Neural cell (in vitro differentiated cells): ENCODE measurements at regions not wholly inside any gene's neighbourhood (a gene's known extent, or its start where the extent isn't known, plus 50 kb on each side); places are given as distances from the start of the nearest gene placed in this dataset.

Experiments used
- EP300 ChIP-seq: fragments of 450-650 bp; conservative IDR thresholded peaks from 2 replicates; pipeline ENCODE4 v1.6.1; 2014; ENCODE audit warnings: antibody characterized with exemption, mild to moderate bottlenecking, moderate library complexity; ENCODE audit not compliant: poor library complexity, severe bottlenecking
- EZH2 ChIP-seq: fragments of 200-600, 300-800 bp; shearing (Covaris generic), sonication (generic); IDR thresholded peaks from 2 replicates; pipeline ENCODE4 v1.6.1; 2014; ENCODE audit warnings: antibody characterized with exemption, low read length, borderline replicate concordance, mild to moderate bottlenecking; ENCODE audit not compliant: insufficient read depth, poor library complexity, severe bottlenecking
- MXI1 ChIP-seq: fragments of 450-650 bp; conservative IDR thresholded peaks from 2 replicates; pipeline ENCODE4 v1.6.1; 2014; ENCODE audit warnings: antibody characterized with exemption, mild to moderate bottlenecking; ENCODE audit not compliant: poor library complexity, severe bottlenecking
- POLR2AphosphoS5 ChIP-seq: IDR thresholded peaks from 2 replicates; pipeline ENCODE4 v1.6.1; 2012
- RAD21 ChIP-seq: fragments of 450-650 bp; conservative IDR thresholded peaks from 2 replicates; pipeline ENCODE4 v1.6.1; 2014; ENCODE audit warnings: antibody characterized with exemption, mild to moderate bottlenecking, moderate library complexity
- SMC3 ChIP-seq: fragments of 450-650 bp; conservative IDR thresholded peaks from 2 replicates; pipeline ENCODE4 v1.6.1; 2014; ENCODE audit warnings: antibody characterized with exemption, mild to moderate bottlenecking, moderate library complexity; ENCODE audit not compliant: poor library complexity
- TF ChIP-seq, protein P1 (sequence below): fragments of 450-650 bp; IDR thresholded peaks from 2 replicates; pipeline ENCODE4 v1.5.1; 2014; ENCODE audit warnings: antibody characterized with exemption, mild to moderate bottlenecking, moderate library complexity; ENCODE audit not compliant: poor library complexity, severe bottlenecking
- TF ChIP-seq, protein P2 (sequence below): IDR thresholded peaks from 2 replicates; pipeline ENCODE4 v1.6.1; 2012; ENCODE audit warnings: borderline replicate concordance

DNA sequence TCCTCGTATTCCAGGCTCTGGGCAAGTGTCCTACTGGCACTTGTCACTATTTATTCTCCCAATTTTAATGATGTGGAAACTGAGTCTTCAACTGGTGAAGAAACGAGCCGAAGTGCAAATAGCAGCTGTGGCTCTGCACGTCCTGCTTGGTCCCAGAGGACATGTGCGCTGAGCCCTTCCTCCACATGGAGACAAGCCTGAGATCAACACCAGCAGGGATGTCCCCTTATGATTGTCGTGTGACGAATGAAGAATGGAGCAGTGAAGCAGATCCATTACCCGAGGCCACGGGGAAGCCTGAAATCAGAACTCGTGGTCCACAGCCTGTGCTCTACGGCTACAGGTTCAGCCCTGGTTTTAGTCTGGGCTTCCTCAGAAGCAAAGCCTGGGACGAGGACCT lies 61.0 kb downstream of the FOXL1 start:
- TF ChIP-seq, protein P1, sequence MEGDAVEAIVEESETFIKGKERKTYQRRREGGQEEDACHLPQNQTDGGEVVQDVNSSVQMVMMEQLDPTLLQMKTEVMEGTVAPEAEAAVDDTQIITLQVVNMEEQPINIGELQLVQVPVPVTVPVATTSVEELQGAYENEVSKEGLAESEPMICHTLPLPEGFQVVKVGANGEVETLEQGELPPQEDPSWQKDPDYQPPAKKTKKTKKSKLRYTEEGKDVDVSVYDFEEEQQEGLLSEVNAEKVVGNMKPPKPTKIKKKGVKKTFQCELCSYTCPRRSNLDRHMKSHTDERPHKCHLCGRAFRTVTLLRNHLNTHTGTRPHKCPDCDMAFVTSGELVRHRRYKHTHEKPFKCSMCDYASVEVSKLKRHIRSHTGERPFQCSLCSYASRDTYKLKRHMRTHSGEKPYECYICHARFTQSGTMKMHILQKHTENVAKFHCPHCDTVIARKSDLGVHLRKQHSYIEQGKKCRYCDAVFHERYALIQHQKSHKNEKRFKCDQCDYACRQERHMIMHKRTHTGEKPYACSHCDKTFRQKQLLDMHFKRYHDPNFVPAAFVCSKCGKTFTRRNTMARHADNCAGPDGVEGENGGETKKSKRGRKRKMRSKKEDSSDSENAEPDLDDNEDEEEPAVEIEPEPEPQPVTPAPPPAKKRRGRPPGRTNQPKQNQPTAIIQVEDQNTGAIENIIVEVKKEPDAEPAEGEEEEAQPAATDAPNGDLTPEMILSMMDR: no peak
- no peak for TF ChIP-seq MXI1
- no peak for TF ChIP-seq POLR2AphosphoS5
- TF ChIP-seq EZH2: no peak
- no peak for TF ChIP-seq EP300
- no peak for TF ChIP-seq SMC3
- TF ChIP-seq, protein P2, sequence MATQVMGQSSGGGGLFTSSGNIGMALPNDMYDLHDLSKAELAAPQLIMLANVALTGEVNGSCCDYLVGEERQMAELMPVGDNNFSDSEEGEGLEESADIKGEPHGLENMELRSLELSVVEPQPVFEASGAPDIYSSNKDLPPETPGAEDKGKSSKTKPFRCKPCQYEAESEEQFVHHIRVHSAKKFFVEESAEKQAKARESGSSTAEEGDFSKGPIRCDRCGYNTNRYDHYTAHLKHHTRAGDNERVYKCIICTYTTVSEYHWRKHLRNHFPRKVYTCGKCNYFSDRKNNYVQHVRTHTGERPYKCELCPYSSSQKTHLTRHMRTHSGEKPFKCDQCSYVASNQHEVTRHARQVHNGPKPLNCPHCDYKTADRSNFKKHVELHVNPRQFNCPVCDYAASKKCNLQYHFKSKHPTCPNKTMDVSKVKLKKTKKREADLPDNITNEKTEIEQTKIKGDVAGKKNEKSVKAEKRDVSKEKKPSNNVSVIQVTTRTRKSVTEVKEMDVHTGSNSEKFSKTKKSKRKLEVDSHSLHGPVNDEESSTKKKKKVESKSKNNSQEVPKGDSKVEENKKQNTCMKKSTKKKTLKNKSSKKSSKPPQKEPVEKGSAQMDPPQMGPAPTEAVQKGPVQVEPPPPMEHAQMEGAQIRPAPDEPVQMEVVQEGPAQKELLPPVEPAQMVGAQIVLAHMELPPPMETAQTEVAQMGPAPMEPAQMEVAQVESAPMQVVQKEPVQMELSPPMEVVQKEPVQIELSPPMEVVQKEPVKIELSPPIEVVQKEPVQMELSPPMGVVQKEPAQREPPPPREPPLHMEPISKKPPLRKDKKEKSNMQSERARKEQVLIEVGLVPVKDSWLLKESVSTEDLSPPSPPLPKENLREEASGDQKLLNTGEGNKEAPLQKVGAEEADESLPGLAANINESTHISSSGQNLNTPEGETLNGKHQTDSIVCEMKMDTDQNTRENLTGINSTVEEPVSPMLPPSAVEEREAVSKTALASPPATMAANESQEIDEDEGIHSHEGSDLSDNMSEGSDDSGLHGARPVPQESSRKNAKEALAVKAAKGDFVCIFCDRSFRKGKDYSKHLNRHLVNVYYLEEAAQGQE: no peak
- TF ChIP-seq RAD21: no peak
